Suprapubic skin (tissue), 4 donors: ENCODE measurements at regions not wholly inside any gene's neighbourhood (a gene's known extent, or its start where the extent isn't known, plus 50 kb on each side); places are given as distances from the start of the nearest gene placed in this dataset.

ENCODE experiments used
- CTCF ChIP-seq, 2 donors: fragments of 200-600 bp in 1 of 2; fragments of 450-650 bp in 1 of 2; sonication (generic) in 1 of 2; IDR thresholded peaks; one replicate each; pipeline ENCODE4 v1.5.1; 2016 to 2019; ENCODE audit warnings: antibody characterized with exemption in 2 of 2, mild to moderate bottlenecking in 1 of 2, moderate library complexity in 1 of 2
- POLR2A ChIP-seq, 2 donors: fragments of 450-650 bp; IDR thresholded peaks; one replicate each; pipeline ENCODE4 v1.6.1; 2017; ENCODE audit warnings: antibody characterized with exemption in 2 of 2, mild to moderate bottlenecking in 2 of 2, moderate library complexity in 2 of 2
- POLR2AphosphoS5 ChIP-seq, 3 donors: sonication (generic); formaldehyde crosslinking; IDR thresholded peaks; one replicate each; pipeline ENCODE4 v1.6.1; 2017; ENCODE audit warnings: antibody characterized with exemption in 3 of 3

GRCh38 chr6:169923468-169924464 lies 172.3 kb downstream of the ERMARD start:
- no peak for TF ChIP-seq CTCF (IDR thresholded peaks at IDR 0.05)
- no peak for TF ChIP-seq POLR2A (IDR thresholded peaks at IDR 0.05)
- TF ChIP-seq POLR2AphosphoS5 (IDR thresholded peaks at IDR 0.05): no peak
